ENCODE measurements at regions not wholly inside any gene's neighbourhood (a gene's known extent, or its start where the extent isn't known, plus 50 kb on each side); places are given as distances from the start of the nearest gene placed in this dataset.

DNA sequence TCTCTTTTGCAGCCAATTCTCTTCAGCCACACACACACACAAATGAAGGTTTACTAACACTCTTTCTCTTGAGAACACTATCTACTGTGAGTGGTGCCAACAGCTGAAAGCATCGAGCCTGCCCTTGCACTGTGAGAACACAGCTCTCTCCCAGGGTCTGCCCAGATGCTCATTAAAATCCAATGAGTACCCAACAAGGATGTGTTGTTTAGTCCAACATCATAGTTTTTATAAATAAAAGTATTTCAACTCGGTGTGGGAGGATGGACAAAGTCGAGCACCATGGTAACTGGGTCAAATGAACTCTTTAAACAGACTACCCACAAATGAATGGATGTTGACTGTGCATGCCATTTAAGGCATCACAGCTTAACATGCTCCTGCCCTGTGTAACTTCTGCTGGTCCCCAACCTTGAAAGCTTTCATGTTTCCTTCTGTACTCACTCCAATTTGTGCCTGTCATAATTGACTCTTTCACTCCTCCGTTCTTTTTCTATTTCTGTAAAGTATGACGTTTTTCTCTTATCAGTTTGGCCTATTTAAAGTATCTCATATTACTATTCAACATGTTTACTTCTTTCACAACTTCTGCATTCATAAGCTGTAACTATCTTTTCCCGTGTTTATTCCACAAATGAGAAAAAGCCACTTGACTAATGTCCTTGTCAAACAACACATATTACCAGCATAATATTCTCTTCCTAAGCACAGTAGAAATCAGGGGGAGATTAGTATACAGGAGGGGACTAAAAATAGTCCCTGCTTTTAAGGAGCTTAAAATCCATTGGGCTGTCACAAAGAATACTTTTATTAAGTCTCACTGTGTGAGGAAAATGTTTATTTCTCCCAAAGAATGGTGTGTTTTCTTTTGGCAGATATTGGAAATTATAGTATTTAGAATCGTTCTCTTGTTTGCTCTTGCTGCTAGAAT is 215.4 kb downstream of the RFPL4B start:
- no peak for DNase-seq
- TF ChIP-seq GATA1 (IDR thresholded peaks at IDR 0.05; ENCODE audit: low read depth, low read length): no peak
- TF ChIP-seq POLR2A (IDR thresholded peaks at IDR 0.05; ENCODE audit: low read length): no peak

DNA sequence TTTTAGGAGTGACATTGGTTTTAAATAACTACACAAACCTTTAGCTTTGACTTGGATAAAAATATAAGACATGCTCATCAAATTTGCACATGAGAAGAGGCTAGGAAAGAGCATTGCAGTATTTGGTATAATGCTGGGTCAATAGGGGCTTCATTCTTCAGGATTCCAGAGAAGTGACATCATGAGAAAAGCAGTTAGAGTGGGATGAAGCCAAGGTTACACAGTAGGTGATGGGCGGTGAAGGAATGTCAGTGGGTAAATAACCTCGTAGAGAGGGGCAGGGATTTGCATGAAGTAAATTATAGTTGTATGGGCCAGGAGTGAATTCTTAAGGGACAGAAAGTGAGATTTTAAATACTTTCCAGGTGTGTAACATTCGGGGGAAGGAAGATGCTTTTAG is 216.2 kb downstream of the RFPL4B start:
- TF ChIP-seq GATA1 (IDR thresholded peaks at IDR 0.05; ENCODE audit: low read depth, low read length) (no peak), POLR2A (IDR thresholded peaks at IDR 0.05; ENCODE audit: low read length) (no peak)
- DNase-seq: no peak

DNA sequence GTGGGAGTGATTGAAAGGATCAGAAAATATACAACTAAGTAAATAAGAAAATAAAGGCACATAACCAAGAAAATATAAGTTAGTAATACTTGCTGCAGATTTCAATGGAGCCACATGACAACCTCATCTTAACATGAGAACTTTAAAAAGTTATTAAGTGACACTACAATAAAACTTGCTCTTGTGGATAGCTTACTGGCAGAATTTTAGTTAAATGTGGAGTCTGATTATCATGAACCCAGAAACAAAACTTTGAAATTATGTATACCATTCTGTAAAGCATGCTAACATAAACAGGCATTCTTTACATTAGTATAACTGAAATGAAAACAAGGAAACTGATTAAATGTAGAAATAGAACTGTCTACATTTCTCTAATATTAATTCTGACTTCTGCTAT is 220.9 kb downstream of the RFPL4B start:
- no peak for DNase-seq
- no peak for TF ChIP-seq POLR2A (IDR thresholded peaks at IDR 0.05; ENCODE audit: low read length)

DNA sequence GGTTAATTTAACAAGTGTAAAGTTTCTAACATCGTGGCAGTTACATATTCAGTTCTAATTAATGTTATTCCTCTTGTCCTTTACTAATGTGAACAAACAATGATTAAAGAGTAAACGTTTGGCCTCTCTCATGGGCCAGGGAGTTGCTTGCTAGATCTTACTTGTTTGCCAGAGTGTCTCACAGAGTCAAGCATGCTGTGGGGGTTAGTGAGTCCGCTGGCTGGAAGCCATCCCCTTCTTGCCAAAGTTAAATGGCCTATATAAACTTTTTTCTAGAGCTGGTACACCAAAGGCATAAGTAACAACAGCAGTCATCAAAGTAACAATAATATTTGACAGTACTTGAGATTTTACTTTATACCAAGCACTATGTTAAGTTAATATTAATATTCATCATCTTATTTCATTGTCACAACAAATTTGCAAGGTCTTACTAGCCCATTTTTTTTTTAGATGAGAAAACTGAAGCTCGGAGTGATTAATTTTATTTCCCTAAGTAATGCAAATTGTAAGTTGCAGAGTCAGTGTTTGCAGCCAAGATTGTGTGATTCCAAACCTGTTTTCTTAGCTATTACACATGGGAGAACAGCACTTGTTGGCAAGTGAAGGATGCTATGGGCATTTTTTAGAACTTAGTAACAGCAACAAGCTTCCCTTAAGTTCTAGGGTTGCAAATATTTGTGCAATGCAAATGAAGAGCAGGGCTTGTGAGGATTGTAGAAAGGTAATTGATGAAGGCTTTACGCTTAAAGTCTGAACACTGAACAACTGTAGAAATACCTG is 224.5 kb downstream of the RFPL4B start:
- no peak for DNase-seq
- TF ChIP-seq POLR2A (IDR thresholded peaks at IDR 0.05; ENCODE audit: low read length) (no peak), GATA1 (IDR thresholded peaks at IDR 0.05; ENCODE audit: low read depth, low read length) (no peak)

DNA sequence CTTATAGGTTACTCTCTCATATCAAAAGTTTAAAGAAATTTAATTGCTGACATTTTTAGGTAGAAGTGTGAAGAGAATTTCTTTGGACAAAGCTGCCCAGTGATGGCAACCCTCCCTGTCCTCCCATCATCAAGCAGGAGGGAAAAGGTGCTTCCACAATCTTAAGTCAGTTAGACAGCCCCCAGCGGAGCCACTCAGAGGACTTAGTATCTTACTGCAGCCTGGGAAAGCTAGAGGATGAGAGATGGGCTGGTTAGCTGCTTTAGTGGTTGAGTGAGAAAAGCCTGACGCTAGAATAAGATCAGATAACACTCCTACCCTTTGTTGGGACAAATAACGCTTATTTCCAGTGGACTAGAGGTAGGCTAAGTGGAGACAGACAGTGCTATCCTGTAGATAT is 227.1 kb downstream of the RFPL4B start:
- no peak for TF ChIP-seq POLR2A (IDR thresholded peaks at IDR 0.05; ENCODE audit: low read length)
- no peak for TF ChIP-seq GATA1 (IDR thresholded peaks at IDR 0.05; ENCODE audit: low read depth, low read length)
- DNase-seq: no peak

DNA sequence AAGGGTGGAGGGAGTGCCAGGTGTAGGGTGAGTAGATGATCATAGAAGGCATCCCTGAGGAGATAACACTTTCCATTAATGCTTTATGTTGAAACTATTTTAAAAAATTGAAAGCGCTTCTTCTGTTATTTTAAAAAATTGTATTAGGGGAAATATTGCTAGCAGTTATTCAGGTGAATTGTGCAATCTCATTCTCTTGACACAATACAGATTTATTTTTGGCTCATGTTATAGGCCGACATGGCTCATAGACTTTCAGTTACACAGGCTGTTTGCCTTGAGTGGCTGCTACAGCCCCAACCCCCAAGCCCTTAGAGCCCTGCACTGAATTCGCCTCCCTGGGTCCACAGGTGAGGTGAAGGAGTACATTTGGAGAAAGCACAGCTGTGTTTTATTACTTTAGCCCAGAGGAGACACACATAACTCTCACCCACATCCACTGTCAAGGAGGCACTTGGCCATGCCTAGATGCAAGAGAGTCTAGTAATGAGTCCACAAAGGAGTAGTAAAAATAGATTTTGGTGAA is 228.2 kb downstream of the RFPL4B start:
- TF ChIP-seq POLR2A (IDR thresholded peaks at IDR 0.05; ENCODE audit: low read length) (no peak), GATA1 (IDR thresholded peaks at IDR 0.05; ENCODE audit: low read depth, low read length) (no peak)
- peak in 1 of 2 experiments; percentile 1 for DNase-seq

DNA sequence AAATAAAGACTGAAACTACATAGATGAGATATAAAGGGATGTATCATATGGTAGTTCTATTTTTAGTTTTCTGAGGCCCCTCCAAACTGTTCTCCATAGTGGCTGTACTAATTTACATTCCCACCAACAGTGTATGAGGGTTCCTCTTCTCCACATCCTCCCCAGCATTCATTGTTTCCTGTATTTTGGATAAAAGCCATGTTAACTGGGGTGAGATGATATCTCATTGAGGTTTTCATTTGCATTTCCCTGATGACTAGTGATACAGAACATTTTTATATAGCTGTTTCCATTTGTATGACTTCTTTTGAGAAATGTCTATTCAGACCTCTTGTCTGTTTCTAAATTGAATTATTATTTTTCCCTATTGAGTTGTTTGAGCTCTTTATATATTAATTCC is 229.3 kb downstream of the RFPL4B start:
- TF ChIP-seq POLR2A (IDR thresholded peaks at IDR 0.05; ENCODE audit: low read length) (no peak), GATA1 (IDR thresholded peaks at IDR 0.05; ENCODE audit: low read depth, low read length) (no peak)
- DNase-seq: no peak

DNA sequence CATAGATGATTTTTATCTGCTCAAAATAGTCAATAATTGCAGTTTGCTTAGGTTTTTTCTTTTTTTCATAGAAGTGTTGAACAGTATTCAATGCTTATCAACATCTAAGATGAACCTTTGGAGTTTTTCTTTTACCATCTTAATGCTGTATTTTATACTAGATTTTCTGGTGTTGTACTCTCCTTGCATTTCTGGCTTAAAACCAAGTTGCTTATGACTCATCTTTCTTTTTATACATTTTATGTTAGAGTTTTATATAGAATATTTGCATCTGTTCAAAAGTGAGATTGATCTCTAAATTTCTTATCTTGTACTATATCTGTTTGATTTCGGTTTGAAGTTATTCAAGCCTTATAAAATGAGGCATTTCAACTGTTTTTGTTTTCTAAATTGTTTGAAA is 232.5 kb downstream of the RFPL4B start:
- TF ChIP-seq POLR2A (IDR thresholded peaks at IDR 0.05; ENCODE audit: low read length) (no peak), GATA1 (IDR thresholded peaks at IDR 0.05; ENCODE audit: low read depth, low read length) (no peak)
- no peak for DNase-seq

DNA sequence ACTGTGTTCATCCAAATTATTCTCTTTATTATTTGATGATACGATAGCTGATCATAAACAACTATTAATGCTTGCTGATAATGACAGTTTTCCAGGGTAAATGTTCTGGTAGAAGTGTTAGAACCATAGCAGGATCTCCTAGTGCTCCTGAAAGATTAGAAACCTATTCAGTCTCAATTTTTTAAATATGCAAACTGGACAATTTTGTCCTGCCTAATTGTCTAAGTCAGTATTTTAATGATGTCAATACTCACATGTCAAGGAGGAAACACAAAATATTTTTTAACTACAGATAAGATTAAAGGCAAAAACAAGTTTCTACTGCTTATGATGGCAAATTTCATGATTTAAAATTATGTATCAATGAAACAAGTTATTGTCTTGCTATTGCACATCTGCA is 233.9 kb downstream of the RFPL4B start:
- no peak for DNase-seq
- TF ChIP-seq GATA1 (IDR thresholded peaks at IDR 0.05; ENCODE audit: low read depth, low read length) (no peak), POLR2A (IDR thresholded peaks at IDR 0.05; ENCODE audit: low read length) (no peak)

DNA sequence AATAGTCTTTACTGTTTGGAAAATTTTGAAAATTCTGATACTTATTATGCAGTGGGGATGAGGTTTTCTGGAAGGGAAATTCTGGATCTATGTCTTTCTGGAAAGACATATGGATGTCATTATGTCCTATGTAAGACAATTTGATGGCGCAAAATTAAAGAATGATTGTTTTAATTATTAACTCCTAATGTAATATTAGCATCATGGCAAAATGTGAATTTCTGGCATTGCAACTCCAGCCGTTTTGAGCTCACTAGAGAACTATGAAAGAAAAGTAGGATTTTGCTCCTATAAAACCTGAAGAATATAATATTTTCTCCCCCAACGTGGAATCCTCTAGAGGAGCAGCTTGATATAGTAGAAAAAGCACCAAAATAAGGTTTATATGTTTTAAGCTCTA is 243.2 kb downstream of the RFPL4B start:
- no peak for DNase-seq
- no peak for TF ChIP-seq GATA1 (IDR thresholded peaks at IDR 0.05; ENCODE audit: low read depth, low read length)
- TF ChIP-seq POLR2A (IDR thresholded peaks at IDR 0.05; ENCODE audit: low read length): no peak

DNA sequence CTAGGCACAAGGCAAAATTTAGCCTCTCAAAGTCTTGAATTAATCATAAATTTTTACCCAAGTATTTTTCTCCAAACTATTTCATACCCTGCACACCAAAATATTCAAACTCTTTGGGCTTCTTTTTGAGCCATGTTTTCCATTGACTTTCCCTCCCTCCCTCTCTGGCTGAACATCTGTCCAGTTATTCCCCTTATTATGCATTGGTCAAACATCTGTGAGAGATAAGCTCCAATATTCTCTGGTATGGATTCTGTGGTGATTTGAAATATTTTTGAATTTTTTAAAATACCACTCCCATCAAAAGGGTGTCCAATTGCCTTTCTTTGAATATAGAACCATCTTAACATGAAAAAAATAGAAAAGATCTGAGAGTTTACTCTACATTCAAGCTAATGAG is 244.2 kb downstream of the RFPL4B start:
- TF ChIP-seq POLR2A (IDR thresholded peaks at IDR 0.05; ENCODE audit: low read length) (no peak), GATA1 (IDR thresholded peaks at IDR 0.05; ENCODE audit: low read depth, low read length) (no peak)
- DNase-seq: no peak

DNA sequence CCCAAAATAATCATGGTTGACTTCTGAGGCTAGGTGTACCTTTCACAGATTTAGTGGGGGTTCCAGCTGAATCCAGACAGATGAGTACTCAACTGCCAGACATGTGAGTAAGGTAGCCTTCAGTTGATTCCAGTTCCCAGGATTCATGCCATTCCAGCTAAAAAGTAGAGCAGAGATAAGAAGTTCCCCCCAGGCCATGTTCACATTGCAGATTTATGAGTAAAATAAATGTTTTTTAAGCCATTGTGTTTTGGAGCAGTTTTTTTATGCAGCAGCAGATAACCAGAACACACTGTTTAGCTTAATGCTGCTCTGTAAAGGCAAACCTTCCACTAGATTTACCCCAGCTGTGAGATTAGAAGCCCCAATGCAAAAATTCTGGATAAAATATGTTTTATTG is 245.0 kb downstream of the RFPL4B start:
- TF ChIP-seq POLR2A (IDR thresholded peaks at IDR 0.05; ENCODE audit: low read length) (no peak), GATA1 (IDR thresholded peaks at IDR 0.05; ENCODE audit: low read depth, low read length) (no peak)
- no peak for DNase-seq

DNA sequence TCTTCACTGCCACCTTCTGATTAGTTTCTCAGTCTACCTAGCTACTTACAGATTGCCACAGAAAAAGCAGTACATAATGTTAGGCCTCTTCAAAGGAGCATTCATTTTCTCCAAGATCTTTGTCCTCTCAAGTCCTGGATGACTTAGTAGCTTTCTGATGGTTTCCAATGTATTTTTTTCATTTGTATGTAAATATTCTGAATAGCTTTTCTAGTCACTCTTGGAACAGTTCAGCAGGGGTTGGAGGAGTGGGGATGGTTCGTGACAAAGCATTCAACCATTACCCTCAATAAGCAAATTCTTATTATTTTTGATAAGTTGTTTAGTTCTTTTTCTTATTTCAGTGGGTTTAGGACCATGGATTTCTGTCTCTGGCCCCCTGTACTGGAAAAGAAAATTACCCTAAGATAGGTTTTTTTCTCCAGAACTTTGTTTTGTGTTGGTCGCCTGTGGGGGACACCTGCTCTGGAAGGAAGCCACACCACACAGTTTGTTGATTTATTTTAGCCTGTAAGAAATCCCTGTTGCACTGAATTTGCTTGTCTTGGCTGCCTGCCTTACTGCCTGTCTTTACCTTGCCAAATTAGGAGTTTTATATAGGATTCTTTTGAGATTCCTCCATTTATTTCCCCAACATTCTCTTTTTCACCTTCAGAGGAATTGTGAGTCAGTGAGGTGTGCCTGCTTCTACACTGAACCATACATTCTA is 247.9 kb downstream of the RFPL4B start:
- no peak for DNase-seq

DNA sequence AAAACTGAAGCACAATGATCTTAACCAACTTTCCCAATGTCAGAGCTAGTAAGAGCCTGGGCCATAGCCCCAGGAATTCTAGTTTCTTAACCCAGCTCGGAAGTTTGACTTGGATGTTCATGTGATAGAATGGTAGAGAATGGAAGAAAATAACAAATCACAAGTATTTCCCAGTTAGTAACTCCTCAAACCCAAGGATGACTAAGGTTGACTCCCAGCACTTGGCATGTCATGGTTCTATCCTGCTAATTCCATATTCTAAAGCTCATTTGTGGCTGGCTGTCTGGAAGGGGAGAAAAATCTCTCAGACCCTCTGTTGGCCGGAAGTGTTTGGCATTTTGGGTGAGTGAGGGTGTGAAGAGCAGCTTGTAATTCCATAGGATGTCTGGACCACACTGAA is 248.7 kb downstream of the RFPL4B start:
- no peak for TF ChIP-seq GATA1 (IDR thresholded peaks at IDR 0.05; ENCODE audit: low read depth, low read length)
- TF ChIP-seq POLR2A (IDR thresholded peaks at IDR 0.05; ENCODE audit: low read length): no peak
- DNase-seq: no peak

More for the DNA sequence above, 247.9 kb downstream of the RFPL4B start:
- no peak for TF ChIP-seq GATA1 (IDR thresholded peaks at IDR 0.05; ENCODE audit: low read depth, low read length)
- TF ChIP-seq POLR2A (IDR thresholded peaks at IDR 0.05; ENCODE audit: low read length): no peak
